ENCODE measurements at regions not wholly inside any gene's neighbourhood (a gene's known extent, or its start where the extent isn't known, plus 50 kb on each side); places are given as distances from the start of the nearest gene placed in this dataset.
A peak's percentile ranks its signal among the peaks of the same experiment; 100 is the strongest.
"Not testable (repeated sequence)": the region's sequence is repeated elsewhere in the genome, so short reads cannot be mapped to it uniquely, and the experiment has no call there.

- H3K36me3 Mint-ChIP-seq (ENCODE audit: low read depth): no peaks in the 10 kb centered on the region
- H3K27me3 Mint-ChIP-seq: no peaks in the 10 kb centered on the region
- H3K4me1 Mint-ChIP-seq: no peaks in the 10 kb centered on the region
- no peaks in the 10 kb centered on the region for H3K9me3 Mint-ChIP-seq
- no peak for ATAC-seq (replicated peaks)
- H3K4me3 Mint-ChIP-seq: no peak overlapping the region
- no peak overlapping the region for H3K27ac Mint-ChIP-seq
These were observed 57.4 kb upstream of the ZBTB20 start for GRCh38 chr3:115204475-115204874.

GRCh38 chr3:115208066-115208750 lies 61.1 kb upstream of the ZBTB20 start:
- H3K36me3 Mint-ChIP-seq (ENCODE audit: low read depth): no peaks in the 10 kb centered on the region
- H3K4me3 Mint-ChIP-seq: no peak overlapping the region
- H3K9me3 Mint-ChIP-seq: no peaks in the 10 kb centered on the region
- H3K27ac Mint-ChIP-seq: no peak overlapping the region
- no peaks in the 10 kb centered on the region for H3K4me1 Mint-ChIP-seq
- H3K27me3 Mint-ChIP-seq: no peaks in the 10 kb centered on the region
- no peak for ATAC-seq (replicated peaks)

- H3K4me3 Mint-ChIP-seq: no peak overlapping the region
- no peaks in the 10 kb centered on the region for H3K27me3 Mint-ChIP-seq
- H3K27ac Mint-ChIP-seq: no peak overlapping the region
- H3K4me1 Mint-ChIP-seq: no peaks in the 10 kb centered on the region
- ATAC-seq (replicated peaks): no peak
- no peaks in the 10 kb centered on the region for H3K9me3 Mint-ChIP-seq
- no peaks in the 10 kb centered on the region for H3K36me3 Mint-ChIP-seq (ENCODE audit: low read depth)
These were observed 64.9 kb upstream of the ZBTB20 start for GRCh38 chr3:115211810-115212492.

- Mint-ChIP-seq H3K36me3 (ENCODE audit: low read depth) (no peaks in the 10 kb centered on the region), H3K9me3 (no peaks in the 10 kb centered on the region), H3K27me3 (no peaks in the 10 kb centered on the region), H3K4me3 (no peak overlapping the region), H3K27ac (no peak overlapping the region), H3K4me1 (no peaks in the 10 kb centered on the region)
- no peak for ATAC-seq (replicated peaks)
These were observed 65.5 kb upstream of the ZBTB20 start for GRCh38 chr3:115212615-115213014.

GRCh38 chr3:115213052-115213451 lies 66.0 kb upstream of the ZBTB20 start:
- H3K27ac Mint-ChIP-seq; H3K4me1 Mint-ChIP-seq; H3K4me3 Mint-ChIP-seq; H3K27me3 Mint-ChIP-seq; H3K36me3 Mint-ChIP-seq (ENCODE audit: low read depth); ATAC-seq (replicated peaks); H3K9me3 Mint-ChIP-seq: not testable (repeated sequence)

GRCh38 chr3:115217292-115217677 lies 70.2 kb upstream of the ZBTB20 start:
- Mint-ChIP-seq H3K9me3 (no peaks in the 10 kb centered on the region), H3K4me3 (no peak overlapping the region), H3K36me3 (ENCODE audit: low read depth) (no peaks in the 10 kb centered on the region), H3K27ac (no peak overlapping the region), H3K27me3 (no peaks in the 10 kb centered on the region), H3K4me1 (no peaks in the 10 kb centered on the region)
- no peak for ATAC-seq (replicated peaks)

- ATAC-seq (replicated peaks): peak; percentile 24
- Mint-ChIP-seq H3K27me3 (no peaks in the 10 kb centered on the region), H3K4me3 (no peak overlapping the region), H3K4me1 (no peaks in the 10 kb centered on the region), H3K9me3 (no peaks in the 10 kb centered on the region), H3K27ac (no peak overlapping the region), H3K36me3 (ENCODE audit: low read depth) (no peaks in the 10 kb centered on the region)
These were observed 70.8 kb upstream of the ZBTB20 start for GRCh38 chr3:115217678-115218451.

- H3K4me3 Mint-ChIP-seq: no peak overlapping the region
- H3K9me3 Mint-ChIP-seq: no peaks in the 10 kb centered on the region
- H3K27ac Mint-ChIP-seq: no peak overlapping the region
- no peaks in the 10 kb centered on the region for H3K36me3 Mint-ChIP-seq (ENCODE audit: low read depth)
- H3K4me1 Mint-ChIP-seq: no peaks in the 10 kb centered on the region
- no peaks in the 10 kb centered on the region for H3K27me3 Mint-ChIP-seq
- no peak for ATAC-seq (replicated peaks)
These were observed 71.8 kb upstream of the ZBTB20 start for GRCh38 chr3:115218859-115219258.

GRCh38 chr3:115224687-115225086 lies 77.6 kb upstream of the ZBTB20 start:
- no peaks in the 10 kb centered on the region for H3K27me3 Mint-ChIP-seq
- no peaks in the 10 kb centered on the region for H3K4me1 Mint-ChIP-seq
- ATAC-seq (replicated peaks): no peak
- H3K4me3 Mint-ChIP-seq: no peak overlapping the region
- H3K9me3 Mint-ChIP-seq: no peaks in the 10 kb centered on the region
- no peaks in the 10 kb centered on the region for H3K36me3 Mint-ChIP-seq (ENCODE audit: low read depth)
- H3K27ac Mint-ChIP-seq: no peak overlapping the region

GRCh38 chr3:115226844-115227445 lies 79.9 kb upstream of the ZBTB20 start:
- no peaks in the 10 kb centered on the region for H3K36me3 Mint-ChIP-seq (ENCODE audit: low read depth)
- ATAC-seq (replicated peaks): no peak
- H3K4me1 Mint-ChIP-seq: no peaks in the 10 kb centered on the region
- H3K9me3 Mint-ChIP-seq: no peaks in the 10 kb centered on the region
- no peak overlapping the region for H3K27ac Mint-ChIP-seq
- no peak overlapping the region for H3K4me3 Mint-ChIP-seq
- H3K27me3 Mint-ChIP-seq: no peaks in the 10 kb centered on the region

GRCh38 chr3:115227461-115227860 lies 80.4 kb upstream of the ZBTB20 start:
- Mint-ChIP-seq H3K9me3 (no peaks in the 10 kb centered on the region), H3K4me1 (no peaks in the 10 kb centered on the region), H3K27me3 (no peaks in the 10 kb centered on the region), H3K36me3 (ENCODE audit: low read depth) (no peaks in the 10 kb centered on the region), H3K27ac (no peak overlapping the region), H3K4me3 (no peak overlapping the region)
- ATAC-seq (replicated peaks): no peak

- H3K27ac Mint-ChIP-seq: no peak overlapping the region
- no peaks in the 10 kb centered on the region for H3K9me3 Mint-ChIP-seq
- no peaks in the 10 kb centered on the region for H3K36me3 Mint-ChIP-seq (ENCODE audit: low read depth)
- no peak overlapping the region for H3K4me3 Mint-ChIP-seq
- no peaks in the 10 kb centered on the region for H3K4me1 Mint-ChIP-seq
- no peak for ATAC-seq (replicated peaks)
- H3K27me3 Mint-ChIP-seq: no peaks in the 10 kb centered on the region
These were observed 81.2 kb upstream of the ZBTB20 start for GRCh38 chr3:115228266-115228665.

- no peak for ATAC-seq (replicated peaks)
- Mint-ChIP-seq H3K9me3 (no peaks in the 10 kb centered on the region), H3K27ac (no peak overlapping the region), H3K4me1 (no peaks in the 10 kb centered on the region), H3K27me3 (no peaks in the 10 kb centered on the region), H3K36me3 (ENCODE audit: low read depth) (no peaks in the 10 kb centered on the region), H3K4me3 (no peak overlapping the region)
These were observed 85.1 kb upstream of the ZBTB20 start for GRCh38 chr3:115232167-115232566.

GRCh38 chr3:115233021-115233420 lies 85.9 kb upstream of the ZBTB20 start:
- no peak for ATAC-seq (replicated peaks)
- no peaks in the 10 kb centered on the region for H3K9me3 Mint-ChIP-seq
- no peaks in the 10 kb centered on the region for H3K36me3 Mint-ChIP-seq (ENCODE audit: low read depth)
- no peaks in the 10 kb centered on the region for H3K27me3 Mint-ChIP-seq
- H3K27ac Mint-ChIP-seq: no peak overlapping the region
- no peak overlapping the region for H3K4me3 Mint-ChIP-seq
- no peaks in the 10 kb centered on the region for H3K4me1 Mint-ChIP-seq

GRCh38 chr3:115236496-115236895 lies 89.4 kb upstream of the ZBTB20 start:
- H3K27me3 Mint-ChIP-seq: no peaks in the 10 kb centered on the region
- H3K4me3 Mint-ChIP-seq: no peak overlapping the region

More at GRCh38 chr3:115236496-115236895, 89.4 kb upstream of the ZBTB20 start:
- H3K27ac Mint-ChIP-seq: no peak overlapping the region
- H3K9me3 Mint-ChIP-seq: no peaks in the 10 kb centered on the region
- ATAC-seq (replicated peaks): no peak
- no peaks in the 10 kb centered on the region for H3K36me3 Mint-ChIP-seq (ENCODE audit: low read depth)
- H3K4me1 Mint-ChIP-seq: no peaks in the 10 kb centered on the region
